ENCODE measurements at regions not wholly inside any gene's neighbourhood (a gene's known extent, or its start where the extent isn't known, plus 50 kb on each side); places are given as distances from the start of the nearest gene placed in this dataset.

DNA sequence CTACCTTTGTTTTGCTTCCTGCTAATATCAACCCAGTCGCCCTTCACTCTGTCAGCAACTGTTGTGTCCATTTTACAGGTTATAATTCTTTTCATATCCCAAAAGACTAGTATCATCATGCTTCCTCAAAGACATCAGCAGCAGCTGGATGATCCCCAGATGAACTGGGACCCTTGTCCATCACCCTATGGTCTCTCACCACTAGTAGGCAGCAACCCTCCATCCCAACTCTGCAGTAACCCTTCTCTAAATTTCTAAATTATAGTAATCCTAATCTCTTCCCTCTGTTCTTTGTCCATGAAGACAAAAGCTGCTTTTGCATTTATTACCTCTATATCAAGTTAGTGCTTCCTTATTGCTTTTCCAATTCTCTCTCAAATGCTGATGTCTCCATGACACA, 1025.8 kb downstream of the FAM181B start:
- Histone ChIP-seq H3K27me3 (ENCODE audit: control insufficient read depth in 5 of 5, insufficient read depth in 4 of 5, low read length in 5 of 5) (no peaks in the 10 kb centered on the region), H3K9ac (ENCODE audit: low read length in 5 of 5) (no peak overlapping the region), H3K4me3 (ENCODE audit: low read depth in 1 of 5, low read length in 5 of 5) (no peak overlapping the region), H3K27ac (ENCODE audit: low read depth, low read length) (no peak overlapping the region), H3K36me3 (ENCODE audit: control insufficient read depth in 5 of 5, insufficient read depth in 5 of 5, low read length in 5 of 5) (no peaks in the 10 kb centered on the region), H3K4me1 (ENCODE audit: control insufficient read depth in 5 of 5, insufficient read depth in 5 of 5, low read length in 5 of 5) (no peaks in the 10 kb centered on the region), H3K9me3 (ENCODE audit: control insufficient read depth in 5 of 5, low read length in 5 of 5) (peaks cover 0 to 4% (median 0%) of the 10 kb centered on the region in 5 donors)

GRCh38 chr11:81705283-81705682, 1028.4 kb downstream of the FAM181B start:
- Histone ChIP-seq H3K9me3 (ENCODE audit: control insufficient read depth in 5 of 5, low read length in 5 of 5) (peaks cover 0 to 12% (median 3%) of the 10 kb centered on the region in 5 donors), H3K4me3 (ENCODE audit: low read depth in 1 of 5, low read length in 5 of 5) (no peak overlapping the region), H3K27me3 (ENCODE audit: control insufficient read depth in 5 of 5, insufficient read depth in 4 of 5, low read length in 5 of 5) (no peaks in the 10 kb centered on the region), H3K4me1 (ENCODE audit: control insufficient read depth in 5 of 5, insufficient read depth in 5 of 5, low read length in 5 of 5) (no peaks in the 10 kb centered on the region), H3K9ac (ENCODE audit: low read length in 5 of 5) (no peak overlapping the region), H3K27ac (ENCODE audit: low read depth, low read length) (no peak overlapping the region), H3K36me3 (ENCODE audit: control insufficient read depth in 5 of 5, insufficient read depth in 5 of 5, low read length in 5 of 5) (no peaks in the 10 kb centered on the region)

DNA sequence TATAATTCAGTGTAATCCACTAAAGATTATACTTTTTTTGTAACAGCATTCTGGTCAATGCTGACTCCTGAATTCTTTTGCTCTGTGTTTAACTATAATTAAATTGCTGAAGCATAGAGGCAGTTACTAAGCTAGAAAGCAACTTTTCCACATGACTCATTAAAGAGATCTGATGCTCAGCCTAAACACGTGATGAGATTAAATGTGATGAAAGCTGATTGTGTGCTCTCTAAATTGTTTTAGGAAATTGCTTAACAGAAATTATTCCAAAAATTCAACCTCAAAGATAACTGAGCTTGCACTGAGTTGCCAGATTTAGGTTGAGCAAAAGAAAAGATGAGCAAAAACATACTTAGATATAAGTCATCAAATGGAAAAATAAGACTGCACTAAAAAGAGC, 1033.6 kb downstream of the FAM181B start:
- H3K27me3 ChIP-seq (ENCODE audit: control insufficient read depth in 5 of 5, insufficient read depth in 4 of 5, low read length in 5 of 5): no peaks in the 10 kb centered on the region
- no peaks in the 10 kb centered on the region for H3K36me3 ChIP-seq (ENCODE audit: control insufficient read depth in 5 of 5, insufficient read depth in 5 of 5, low read length in 5 of 5)
- no peak overlapping the region for H3K4me3 ChIP-seq (ENCODE audit: low read depth in 1 of 5, low read length in 5 of 5)
- no peak overlapping the region for H3K9ac ChIP-seq (ENCODE audit: low read length in 5 of 5)
- no peaks in the 10 kb centered on the region for H3K4me1 ChIP-seq (ENCODE audit: control insufficient read depth in 5 of 5, insufficient read depth in 5 of 5, low read length in 5 of 5)
- peaks cover 5 to 20% (median 15%) of the 10 kb centered on the region in 5 donors for H3K9me3 ChIP-seq (ENCODE audit: control insufficient read depth in 5 of 5, low read length in 5 of 5)
- no peak overlapping the region for H3K27ac ChIP-seq (ENCODE audit: low read depth, low read length)

DNA sequence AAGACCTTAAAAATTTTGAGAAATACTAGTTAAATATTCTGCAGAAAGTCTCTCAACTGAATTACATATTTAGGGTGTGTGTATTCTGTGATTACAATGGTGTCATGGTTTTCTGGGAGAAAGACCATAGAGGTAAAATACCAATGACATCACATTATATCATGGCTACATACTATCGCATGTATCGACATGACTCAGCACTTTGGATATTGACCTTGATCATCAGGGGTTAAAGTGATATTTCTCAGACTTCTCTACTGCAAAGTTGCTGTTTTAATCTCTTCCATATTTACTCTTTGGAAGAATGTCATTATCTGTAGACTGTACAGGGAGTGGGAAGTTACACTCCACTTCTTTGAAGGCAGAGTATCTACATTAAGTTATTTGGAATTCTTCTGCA, 1046.6 kb downstream of the FAM181B start:
- H3K27me3 ChIP-seq (ENCODE audit: control insufficient read depth in 5 of 5, insufficient read depth in 4 of 5, low read length in 5 of 5): no peaks in the 10 kb centered on the region
- no peaks in the 10 kb centered on the region for H3K9me3 ChIP-seq (ENCODE audit: control insufficient read depth in 5 of 5, low read length in 5 of 5)
- no peak overlapping the region for H3K27ac ChIP-seq (ENCODE audit: low read depth, low read length)
- H3K36me3 ChIP-seq (ENCODE audit: control insufficient read depth in 5 of 5, insufficient read depth in 5 of 5, low read length in 5 of 5): no peaks in the 10 kb centered on the region
- no peak overlapping the region for H3K4me3 ChIP-seq (ENCODE audit: low read depth in 1 of 5, low read length in 5 of 5)
- H3K4me1 ChIP-seq (ENCODE audit: control insufficient read depth in 5 of 5, insufficient read depth in 5 of 5, low read length in 5 of 5): no peaks in the 10 kb centered on the region
- H3K9ac ChIP-seq (ENCODE audit: low read length in 5 of 5): no peak overlapping the region

GRCh38 chr11:81674211-81674610, 1059.5 kb downstream of the FAM181B start:
- Histone ChIP-seq H3K4me1 (ENCODE audit: control insufficient read depth in 5 of 5, insufficient read depth in 5 of 5, low read length in 5 of 5) (no peaks in the 10 kb centered on the region), H3K4me3 (ENCODE audit: low read depth in 1 of 5, low read length in 5 of 5) (no peak overlapping the region), H3K36me3 (ENCODE audit: control insufficient read depth in 5 of 5, insufficient read depth in 5 of 5, low read length in 5 of 5) (no peaks in the 10 kb centered on the region), H3K27ac (ENCODE audit: low read depth, low read length) (no peak overlapping the region), H3K9ac (ENCODE audit: low read length in 5 of 5) (no peak overlapping the region), H3K9me3 (ENCODE audit: control insufficient read depth in 5 of 5, low read length in 5 of 5) (no peaks in the 10 kb centered on the region), H3K27me3 (ENCODE audit: control insufficient read depth in 5 of 5, insufficient read depth in 4 of 5, low read length in 5 of 5) (no peaks in the 10 kb centered on the region)

DNA sequence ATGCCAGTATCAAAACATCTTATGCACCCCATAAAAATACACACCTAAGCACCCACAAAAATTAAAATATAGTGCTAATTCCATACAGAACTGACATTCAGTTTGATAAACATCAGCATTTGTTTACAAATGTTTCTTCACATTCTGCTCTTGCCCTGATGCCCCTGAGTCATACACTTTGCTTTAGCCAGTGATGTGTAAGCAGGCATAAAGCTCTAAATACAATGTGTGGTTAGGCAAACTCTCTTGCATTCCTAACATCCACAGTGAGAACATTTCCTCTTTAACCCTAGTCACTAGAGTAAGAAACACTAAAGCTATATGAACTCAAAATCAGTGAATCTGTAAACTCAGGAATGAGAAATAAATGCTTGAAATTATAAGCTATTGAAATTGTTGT, 1060.7 kb downstream of the FAM181B start:
- Histone ChIP-seq H3K27ac (ENCODE audit: low read depth, low read length) (no peak overlapping the region), H3K36me3 (ENCODE audit: control insufficient read depth in 5 of 5, insufficient read depth in 5 of 5, low read length in 5 of 5) (no peaks in the 10 kb centered on the region), H3K4me1 (ENCODE audit: control insufficient read depth in 5 of 5, insufficient read depth in 5 of 5, low read length in 5 of 5) (no peaks in the 10 kb centered on the region), H3K9me3 (ENCODE audit: control insufficient read depth in 5 of 5, low read length in 5 of 5) (no peaks in the 10 kb centered on the region), H3K9ac (ENCODE audit: low read length in 5 of 5) (no peak overlapping the region), H3K27me3 (ENCODE audit: control insufficient read depth in 5 of 5, insufficient read depth in 4 of 5, low read length in 5 of 5) (no peaks in the 10 kb centered on the region), H3K4me3 (ENCODE audit: low read depth in 1 of 5, low read length in 5 of 5) (no peak overlapping the region)

GRCh38 chr11:81669935-81670543, 1063.6 kb downstream of the FAM181B start:
- Histone ChIP-seq H3K9ac (ENCODE audit: low read length in 5 of 5) (no peak overlapping the region), H3K4me3 (ENCODE audit: low read depth in 1 of 5, low read length in 5 of 5) (no peak overlapping the region), H3K27ac (ENCODE audit: low read depth, low read length) (no peak overlapping the region)

GRCh38 chr11:81658722-81659121, 1074.9 kb downstream of the FAM181B start:
- no peaks in the 10 kb centered on the region for H3K4me1 ChIP-seq (ENCODE audit: control insufficient read depth in 5 of 5, insufficient read depth in 5 of 5, low read length in 5 of 5)
- no peaks in the 10 kb centered on the region for H3K27me3 ChIP-seq (ENCODE audit: control insufficient read depth in 5 of 5, insufficient read depth in 4 of 5, low read length in 5 of 5)
- H3K9me3 ChIP-seq (ENCODE audit: control insufficient read depth in 5 of 5, low read length in 5 of 5): peaks cover 0 to 5% (median 0%) of the 10 kb centered on the region in 5 donors
- no peak overlapping the region for H3K27ac ChIP-seq (ENCODE audit: low read depth, low read length)
- no peaks in the 10 kb centered on the region for H3K36me3 ChIP-seq (ENCODE audit: control insufficient read depth in 5 of 5, insufficient read depth in 5 of 5, low read length in 5 of 5)
- no peak overlapping the region for H3K4me3 ChIP-seq (ENCODE audit: low read depth in 1 of 5, low read length in 5 of 5)
- no peak overlapping the region for H3K9ac ChIP-seq (ENCODE audit: low read length in 5 of 5)

More at GRCh38 chr11:81669935-81670543, 1063.6 kb downstream of the FAM181B start:
- no peaks in the 10 kb centered on the region for H3K4me1 ChIP-seq (ENCODE audit: control insufficient read depth in 5 of 5, insufficient read depth in 5 of 5, low read length in 5 of 5)
- no peaks in the 10 kb centered on the region for H3K9me3 ChIP-seq (ENCODE audit: control insufficient read depth in 5 of 5, low read length in 5 of 5)
- H3K27me3 ChIP-seq (ENCODE audit: control insufficient read depth in 5 of 5, insufficient read depth in 4 of 5, low read length in 5 of 5): no peaks in the 10 kb centered on the region
- no peaks in the 10 kb centered on the region for H3K36me3 ChIP-seq (ENCODE audit: control insufficient read depth in 5 of 5, insufficient read depth in 5 of 5, low read length in 5 of 5)

DNA sequence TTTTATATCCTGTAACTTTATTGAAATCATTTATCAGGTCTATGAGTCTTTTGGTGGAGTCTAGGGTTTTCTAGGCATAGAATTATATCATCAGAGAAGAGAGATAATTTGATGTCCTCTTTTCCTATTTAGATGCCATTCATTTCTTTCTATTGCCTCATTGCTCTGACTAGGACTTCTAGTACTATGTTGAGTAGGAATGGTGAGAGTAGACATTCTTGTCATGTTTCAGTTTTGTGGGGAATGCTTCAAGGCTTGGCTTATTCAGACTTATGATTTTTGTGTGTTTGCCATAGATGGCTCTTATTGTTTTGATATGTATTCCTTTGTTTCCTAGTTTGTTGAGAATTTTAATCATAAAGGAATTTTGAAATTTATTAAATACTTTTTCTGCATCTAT, 1078.3 kb downstream of the FAM181B start:
- Histone ChIP-seq H3K4me3 (ENCODE audit: low read depth in 1 of 5, low read length in 5 of 5) (no peak overlapping the region), H3K27ac (ENCODE audit: low read depth, low read length) (no peak overlapping the region), H3K4me1 (ENCODE audit: control insufficient read depth in 5 of 5, insufficient read depth in 5 of 5, low read length in 5 of 5) (no peaks in the 10 kb centered on the region), H3K9ac (ENCODE audit: low read length in 5 of 5) (no peak overlapping the region), H3K36me3 (ENCODE audit: control insufficient read depth in 5 of 5, insufficient read depth in 5 of 5, low read length in 5 of 5) (no peaks in the 10 kb centered on the region), H3K27me3 (ENCODE audit: control insufficient read depth in 5 of 5, insufficient read depth in 4 of 5, low read length in 5 of 5) (no peaks in the 10 kb centered on the region), H3K9me3 (ENCODE audit: control insufficient read depth in 5 of 5, low read length in 5 of 5) (peaks cover 0 to 5% (median 0%) of the 10 kb centered on the region in 5 donors)

GRCh38 chr11:81647374-81647773, 1086.3 kb downstream of the FAM181B start:
- H3K4me3 ChIP-seq (ENCODE audit: low read depth in 1 of 5, low read length in 5 of 5): no peak overlapping the region
- no peak overlapping the region for H3K27ac ChIP-seq (ENCODE audit: low read depth, low read length)
- no peaks in the 10 kb centered on the region for H3K36me3 ChIP-seq (ENCODE audit: control insufficient read depth in 5 of 5, insufficient read depth in 5 of 5, low read length in 5 of 5)
- H3K4me1 ChIP-seq (ENCODE audit: control insufficient read depth in 5 of 5, insufficient read depth in 5 of 5, low read length in 5 of 5): peaks cover 0 to 4% (median 0%) of the 10 kb centered on the region in 5 donors
- peaks cover 0 to 4% (median 0%) of the 10 kb centered on the region in 5 donors for H3K27me3 ChIP-seq (ENCODE audit: control insufficient read depth in 5 of 5, insufficient read depth in 4 of 5, low read length in 5 of 5)
- H3K9me3 ChIP-seq (ENCODE audit: control insufficient read depth in 5 of 5, low read length in 5 of 5): no peaks in the 10 kb centered on the region
- no peak overlapping the region for H3K9ac ChIP-seq (ENCODE audit: low read length in 5 of 5)

All from subcutaneous abdominal adipose tissue (tissue), 5 donors.